ENCODE measurements at regions not wholly inside any gene's neighbourhood (a gene's known extent, or its start where the extent isn't known, plus 50 kb on each side); places are given as distances from the start of the nearest gene placed in this dataset.
A peak's percentile ranks its signal among the peaks of the same experiment; 100 is the strongest.
"Not testable (repeated sequence)": the region's sequence is repeated elsewhere in the genome, so short reads cannot be mapped to it uniquely, and the experiment has no call there.

GRCh38 chr12:83257726-83258125, 571.0 kb downstream of the TMTC2 start:
- Mint-ChIP-seq H3K4me1 (ENCODE audit: low read depth) (no peaks in the 10 kb centered on the region), H3K4me3 (no peak overlapping the region), H3K9me3 (peaks cover 1% of the 10 kb centered on the region), H3K27me3 (no peaks in the 10 kb centered on the region), H3K27ac (no peak overlapping the region), H3K36me3 (ENCODE audit: low read depth) (no peaks in the 10 kb centered on the region)
- CTCF ChIA-PET = no interaction called here
- POLR2A ChIA-PET = no interaction called here
- intact Hi-C loops (cut with micrococcal nuclease) = no loop called here
- DNase-seq (no peak), ATAC-seq (no peak)
- no peak for TF ChIP-seq CTCF (IDR thresholded peaks at IDR 0.05)

DNA sequence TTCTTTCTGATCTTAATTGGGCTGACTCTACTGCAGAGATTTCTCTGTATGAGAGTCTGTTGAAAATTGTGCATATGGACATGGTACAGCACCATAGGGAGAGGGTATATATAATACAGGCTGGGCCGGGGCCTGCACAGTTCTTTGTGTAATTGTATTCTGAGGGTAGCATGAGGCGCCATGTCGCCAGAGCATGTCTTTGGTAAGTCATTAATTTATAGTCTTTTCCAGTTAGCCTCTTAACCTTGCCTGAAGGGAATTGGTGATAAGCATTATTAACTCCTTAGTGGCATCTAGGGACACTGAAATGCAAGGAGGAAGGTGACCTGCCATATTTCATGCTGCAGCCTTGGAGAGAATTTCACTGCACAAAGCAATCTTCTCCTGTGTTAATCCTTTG, 569.9 kb downstream of the TMTC2 start:
- ChIA-PET CTCF (no interaction called here), POLR2A (no interaction called here)
- Mint-ChIP-seq H3K27ac (no peak overlapping the region), H3K36me3 (ENCODE audit: low read depth) (no peaks in the 10 kb centered on the region), H3K9me3 (peaks cover 1% of the 10 kb centered on the region), H3K27me3 (no peaks in the 10 kb centered on the region), H3K4me3 (no peak overlapping the region), H3K4me1 (ENCODE audit: low read depth) (no peaks in the 10 kb centered on the region)
- intact Hi-C loops (cut with micrococcal nuclease) = no loop called here
- DNase-seq (peak; percentile 2), ATAC-seq (no peak)
- no peak for TF ChIP-seq CTCF (IDR thresholded peaks at IDR 0.05)

DNA sequence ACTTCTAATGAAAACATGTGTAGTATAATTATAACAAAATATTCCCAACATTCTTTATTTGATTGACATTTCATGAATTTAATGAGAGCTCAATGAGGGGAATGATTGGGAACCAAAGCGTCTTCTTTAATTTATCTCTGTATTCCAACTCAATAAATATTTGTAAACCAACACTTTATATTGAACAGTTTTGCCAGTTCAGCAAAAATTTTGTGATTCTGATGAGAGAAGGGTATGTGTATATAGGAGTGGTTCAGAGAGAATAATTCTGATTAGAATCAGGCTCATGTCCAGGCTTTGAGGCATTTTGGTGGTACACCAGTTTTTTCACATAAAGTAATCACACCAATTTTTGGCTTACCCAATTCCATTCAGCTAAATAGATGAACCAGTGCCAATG, 564.2 kb downstream of the TMTC2 start:
- Mint-ChIP-seq H3K36me3 (ENCODE audit: low read depth) (no peaks in the 10 kb centered on the region), H3K27ac (no peak overlapping the region), H3K9me3 (peaks cover 1% of the 10 kb centered on the region), H3K4me3 (no peak overlapping the region), H3K4me1 (ENCODE audit: low read depth) (no peaks in the 10 kb centered on the region), H3K27me3 (no peaks in the 10 kb centered on the region)
- CTCF ChIA-PET = no interaction called here
- no peak for TF ChIP-seq CTCF (IDR thresholded peaks at IDR 0.05)
- ATAC-seq (no peak), DNase-seq (no peak)
- intact Hi-C loops (cut with micrococcal nuclease) = no loop called here
- POLR2A ChIA-PET = no interaction called here

DNA sequence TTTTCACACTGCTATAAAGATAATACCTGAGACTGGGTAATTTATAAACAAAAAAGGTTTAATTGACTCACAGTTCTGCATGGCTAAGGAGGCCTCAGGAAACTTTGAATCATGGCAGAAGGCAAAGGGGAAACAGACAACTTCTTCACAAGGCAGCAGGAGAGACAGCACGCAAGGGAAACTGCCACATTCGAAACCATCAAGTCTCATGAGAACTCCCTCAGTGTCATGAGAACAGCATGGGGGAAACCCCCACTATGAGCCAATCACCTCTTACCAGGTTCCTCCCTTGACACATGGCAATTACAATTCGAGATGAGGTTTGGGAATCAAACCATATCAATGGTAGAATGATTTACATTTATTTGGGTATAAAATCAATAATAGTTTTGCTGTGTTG, 558.5 kb downstream of the TMTC2 start:
- no peak overlapping the region for H3K27ac Mint-ChIP-seq

GRCh38 chr12:83244001-83244400, 557.3 kb downstream of the TMTC2 start:
- DNase-seq = no peak
- intact Hi-C loops (cut with micrococcal nuclease) = no loop called here
- H3K27me3 Mint-ChIP-seq = no peaks in the 10 kb centered on the region
- H3K36me3 Mint-ChIP-seq (ENCODE audit: low read depth) = no peaks in the 10 kb centered on the region
- no peak for ATAC-seq
- no peaks in the 10 kb centered on the region for H3K4me1 Mint-ChIP-seq (ENCODE audit: low read depth)
- TF ChIP-seq CTCF (IDR thresholded peaks at IDR 0.05) = no peak
- no peak overlapping the region for H3K4me3 Mint-ChIP-seq
- CTCF ChIA-PET = no interaction called here
- H3K27ac Mint-ChIP-seq = no peak overlapping the region
- POLR2A ChIA-PET = no interaction called here
- no peaks in the 10 kb centered on the region for H3K9me3 Mint-ChIP-seq

More for the DNA sequence above, 558.5 kb downstream of the TMTC2 start:
- POLR2A ChIA-PET = no interaction called here
- CTCF ChIA-PET = no interaction called here
- Mint-ChIP-seq H3K4me1 (ENCODE audit: low read depth) (no peaks in the 10 kb centered on the region), H3K9me3 (no peaks in the 10 kb centered on the region), H3K27me3 (no peaks in the 10 kb centered on the region), H3K4me3 (no peak overlapping the region), H3K36me3 (ENCODE audit: low read depth) (no peaks in the 10 kb centered on the region)
- DNase-seq (no peak), ATAC-seq (no peak)
- intact Hi-C loops (cut with micrococcal nuclease) = no loop called here
- no peak for TF ChIP-seq CTCF (IDR thresholded peaks at IDR 0.05)

- intact Hi-C loops (cut with micrococcal nuclease); H3K4me3 Mint-ChIP-seq; CTCF ChIA-PET; H3K27me3 Mint-ChIP-seq; H3K36me3 Mint-ChIP-seq (ENCODE audit: low read depth); H3K4me1 Mint-ChIP-seq (ENCODE audit: low read depth); ATAC-seq; H3K27ac Mint-ChIP-seq; H3K9me3 Mint-ChIP-seq; DNase-seq; POLR2A ChIA-PET: not testable (repeated sequence)
Measured at GRCh38 chr12:83233987-83234386, 547.3 kb downstream of the TMTC2 start.

DNA sequence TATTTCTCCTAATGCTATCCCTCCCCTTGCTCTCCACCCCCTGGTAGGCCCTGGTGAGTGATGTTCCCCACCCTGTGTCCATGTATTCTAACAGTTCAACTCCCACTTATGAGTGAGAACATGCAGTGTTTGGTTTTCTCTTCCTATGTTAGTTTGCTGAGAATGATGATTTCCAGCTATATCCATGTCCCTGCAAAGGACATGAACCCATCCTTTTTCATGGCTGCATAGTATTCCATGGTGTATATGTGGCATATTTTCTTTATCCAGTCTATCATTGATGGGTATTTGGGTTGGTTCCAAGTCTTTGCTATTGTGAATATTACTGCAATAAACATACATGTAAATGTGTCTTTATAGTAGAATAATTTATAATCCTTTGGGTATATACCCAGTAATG, 540.3 kb downstream of the TMTC2 start:
- POLR2A ChIA-PET; ATAC-seq; H3K27ac Mint-ChIP-seq; H3K9me3 Mint-ChIP-seq; intact Hi-C loops (cut with micrococcal nuclease); H3K4me3 Mint-ChIP-seq; H3K27me3 Mint-ChIP-seq; H3K36me3 Mint-ChIP-seq (ENCODE audit: low read depth); H3K4me1 Mint-ChIP-seq (ENCODE audit: low read depth); DNase-seq; CTCF ChIA-PET: not testable (repeated sequence)

Data from activated CD8-positive, alpha-beta T cell treated with anti-CD3 and anti-CD28 coated beads for 36 hours (primary cell).